Esophagus squamous epithelium (tissue), 5 donors: ENCODE measurements at regions not wholly inside any gene's neighbourhood (a gene's known extent, or its start where the extent isn't known, plus 50 kb on each side); places are given as distances from the start of the nearest gene placed in this dataset.
"Not testable (repeated sequence)": the region's sequence is repeated elsewhere in the genome, so short reads cannot be mapped to it uniquely, and the experiment has no call there.

Source experiments
- DNase-seq: peaks from one replicate; lab custom pipeline; 2025; lab: John Stamatoyannopoulos, UW
- H3K27ac ChIP-seq, 4 donors: fragments of 200-600 bp; sonication (generic); one replicate each; pipeline ENCODE4 v1.5.1; 2016 to 2019; ENCODE audit warnings: mild to moderate bottlenecking in 1 of 4
- H3K27me3 ChIP-seq, 4 donors: fragments of 200-600 bp; sonication (generic); 1 replicate in 3 of 4; 2 replicates in 1 of 4; pipeline versions ENCODE4 v1.5.1 to v1.6.0; 2017 to 2021; ENCODE audit warnings: antibody characterized with exemption in 1 of 4
- H3K36me3 ChIP-seq, 3 donors: fragments of 200-600 bp; sonication (generic); one replicate each; pipeline ENCODE4 v1.5.1; 2016 to 2019
- H3K4me1 ChIP-seq, 3 donors: fragments of 200-600 bp; sonication (generic); one replicate each; pipeline ENCODE4 v1.5.1; 2017 to 2019
- H3K4me3 ChIP-seq, 4 donors: fragments of 200-600 bp; sonication (generic); 1 replicate in 3 of 4; 2 replicates in 1 of 4; pipeline ENCODE4 v1.5.1; 2016 to 2019; ENCODE audit warnings: mild to moderate bottlenecking in 2 of 4, moderate library complexity in 1 of 4
- H3K9me3 ChIP-seq, 3 donors: fragments of 200-600 bp; sonication (generic); one replicate each; pipeline ENCODE4 v1.5.1; 2016 to 2019
- POLR2A ChIP-seq, 4 donors: fragments of 450-650 bp; IDR thresholded peaks; one replicate each; pipeline ENCODE4 v1.6.1; 2017; ENCODE audit warnings: antibody characterized with exemption in 4 of 4, mild to moderate bottlenecking in 4 of 4, moderate library complexity in 3 of 4
- WGBS, 2 donors: methylation state at CpG; one replicate each; pipeline ENCODE4 v1.1.5; 2018; 5-methylcytosine and 5-hydroxymethylcytosine counted together
- intact Hi-C: fragments of 100-400 bp; cut with DNase I; formaldehyde crosslinking; loops from one replicate; pipeline ENCODE4 v1.15.0; 2022
- TF ChIP-seq, protein P1 (sequence below), 6 experiments: fragments of 450-650 bp in 4 of 6; fragments of 200-600 bp in 2 of 6; sonication (generic) in 2 of 6; IDR thresholded peaks; one replicate each; pipeline ENCODE4 v1.5.1; 2016 to 2019; ENCODE audit warnings: antibody characterized with exemption in 6 of 6, mild to moderate bottlenecking in 4 of 6, moderate library complexity in 4 of 6
- donor health status: DM: yes; HTN: yes; CAD: no.

DNA sequence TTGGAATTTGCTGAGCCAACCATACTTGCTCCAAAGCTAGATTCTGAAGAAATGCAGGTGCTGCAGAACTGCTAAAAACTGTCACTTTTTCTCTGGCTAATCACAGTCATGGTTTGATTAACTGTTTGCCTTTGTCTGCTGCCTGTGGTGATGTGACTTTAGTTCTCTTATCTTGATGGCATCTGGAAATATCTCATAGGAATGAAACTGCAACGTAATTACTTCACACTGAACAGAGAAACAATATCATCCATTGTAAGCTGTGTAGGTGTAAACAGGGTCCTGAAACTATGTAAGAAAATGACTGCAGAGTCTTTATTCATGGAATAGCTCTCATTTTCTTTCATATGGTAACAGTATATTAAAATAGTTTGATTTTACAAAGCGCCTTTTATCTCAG lies 721.9 kb upstream of the HS3ST5 start:
- no peaks in the 10 kb centered on the region for H3K9me3 ChIP-seq
- no peak overlapping the region for H3K27ac ChIP-seq
- no peaks in the 10 kb centered on the region for H3K4me1 ChIP-seq
- DNase-seq: no peak
- no peak overlapping the region for H3K4me3 ChIP-seq
- no peaks in the 10 kb centered on the region for H3K36me3 ChIP-seq
- H3K27me3 ChIP-seq: no peaks in the 10 kb centered on the region
- whole genome bisulfite sequencing, 2 donors: 33 to 60% methylated on average over 2 of the region's 2 CpGs
- no peak for TF ChIP-seq POLR2A (IDR thresholded peaks at IDR 0.05)
- TF ChIP-seq, protein P1, sequence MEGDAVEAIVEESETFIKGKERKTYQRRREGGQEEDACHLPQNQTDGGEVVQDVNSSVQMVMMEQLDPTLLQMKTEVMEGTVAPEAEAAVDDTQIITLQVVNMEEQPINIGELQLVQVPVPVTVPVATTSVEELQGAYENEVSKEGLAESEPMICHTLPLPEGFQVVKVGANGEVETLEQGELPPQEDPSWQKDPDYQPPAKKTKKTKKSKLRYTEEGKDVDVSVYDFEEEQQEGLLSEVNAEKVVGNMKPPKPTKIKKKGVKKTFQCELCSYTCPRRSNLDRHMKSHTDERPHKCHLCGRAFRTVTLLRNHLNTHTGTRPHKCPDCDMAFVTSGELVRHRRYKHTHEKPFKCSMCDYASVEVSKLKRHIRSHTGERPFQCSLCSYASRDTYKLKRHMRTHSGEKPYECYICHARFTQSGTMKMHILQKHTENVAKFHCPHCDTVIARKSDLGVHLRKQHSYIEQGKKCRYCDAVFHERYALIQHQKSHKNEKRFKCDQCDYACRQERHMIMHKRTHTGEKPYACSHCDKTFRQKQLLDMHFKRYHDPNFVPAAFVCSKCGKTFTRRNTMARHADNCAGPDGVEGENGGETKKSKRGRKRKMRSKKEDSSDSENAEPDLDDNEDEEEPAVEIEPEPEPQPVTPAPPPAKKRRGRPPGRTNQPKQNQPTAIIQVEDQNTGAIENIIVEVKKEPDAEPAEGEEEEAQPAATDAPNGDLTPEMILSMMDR (IDR thresholded peaks at IDR 0.05): no peak
- intact Hi-C loops: no loop called here

DNA sequence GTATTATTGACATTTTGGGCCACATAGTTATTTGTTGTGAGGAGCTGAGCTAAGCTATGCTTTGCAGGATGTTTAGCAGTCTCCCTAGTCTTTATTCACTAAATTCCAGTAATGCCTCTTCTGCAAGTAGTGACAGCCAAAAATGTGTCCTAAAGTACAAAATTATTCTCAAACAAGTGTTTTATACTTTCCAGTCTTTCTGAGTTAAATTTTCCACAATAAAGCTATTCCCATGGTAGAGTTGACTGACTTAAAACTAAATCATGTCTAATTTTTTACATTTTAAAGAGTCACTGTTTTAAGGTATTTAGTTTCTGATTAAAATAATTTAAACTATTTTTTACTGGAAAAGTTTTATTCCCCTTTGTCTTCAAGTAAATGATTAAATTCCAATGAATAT lies 717.8 kb upstream of the HS3ST5 start:
- TF ChIP-seq POLR2A (IDR thresholded peaks at IDR 0.05): no peak
- TF ChIP-seq, protein P1 (IDR thresholded peaks at IDR 0.05): no peak
- Histone ChIP-seq H3K27ac (no peak overlapping the region), H3K36me3 (no peaks in the 10 kb centered on the region), H3K9me3 (no peaks in the 10 kb centered on the region), H3K4me3 (no peak overlapping the region), H3K4me1 (no peaks in the 10 kb centered on the region), H3K27me3 (no peaks in the 10 kb centered on the region)
- intact Hi-C loops: no loop called here
- no peak for DNase-seq

DNA sequence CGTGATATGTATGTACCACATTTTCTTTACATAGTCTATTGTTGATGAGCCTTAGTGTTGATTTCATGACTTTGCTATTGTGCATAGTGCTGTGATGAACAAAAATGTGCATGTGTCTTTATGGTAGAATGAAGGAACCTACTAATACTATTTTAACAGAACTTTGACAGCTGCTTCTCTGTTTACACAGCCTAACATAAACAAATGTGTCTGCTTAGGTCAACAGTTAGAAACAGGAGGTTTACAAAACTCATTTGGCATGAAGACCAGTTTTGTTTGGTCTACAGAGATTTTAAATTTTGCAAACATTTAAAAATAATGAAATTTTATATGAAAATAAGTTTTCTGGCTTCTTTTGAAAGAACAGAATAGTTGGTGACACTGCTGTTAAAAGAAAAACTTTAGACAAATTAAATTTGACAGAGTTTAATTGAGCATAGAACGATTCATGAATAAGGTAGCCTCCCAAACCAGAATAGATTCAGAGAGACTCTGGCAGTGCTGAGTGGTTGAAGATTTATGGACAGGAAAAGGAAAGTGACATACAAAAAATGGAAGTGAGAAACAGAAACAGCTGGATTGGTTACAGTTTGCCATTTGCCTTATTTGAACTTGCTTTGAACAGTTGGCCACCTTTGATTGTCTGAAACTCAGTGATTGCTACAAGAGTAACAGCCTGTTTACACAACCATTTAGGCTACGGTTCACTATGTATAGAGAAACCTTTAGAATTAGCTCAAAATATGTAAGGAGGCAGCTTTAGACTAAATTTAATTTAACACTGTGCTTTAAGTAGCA lies 715.8 kb upstream of the HS3ST5 start:
- DNase-seq: no peak
- no peak for TF ChIP-seq POLR2A (IDR thresholded peaks at IDR 0.05)
- TF ChIP-seq, protein P1 (IDR thresholded peaks at IDR 0.05): no peak
- WGBS, 2 donors: 39 to 41% methylated on average over 3 of the region's 3 CpGs
- Histone ChIP-seq H3K27ac (no peak overlapping the region), H3K27me3 (no peaks in the 10 kb centered on the region), H3K9me3 (no peaks in the 10 kb centered on the region), H3K36me3 (no peaks in the 10 kb centered on the region), H3K4me1 (no peaks in the 10 kb centered on the region), H3K4me3 (no peak overlapping the region)
- intact Hi-C loops: no loop called here

DNA sequence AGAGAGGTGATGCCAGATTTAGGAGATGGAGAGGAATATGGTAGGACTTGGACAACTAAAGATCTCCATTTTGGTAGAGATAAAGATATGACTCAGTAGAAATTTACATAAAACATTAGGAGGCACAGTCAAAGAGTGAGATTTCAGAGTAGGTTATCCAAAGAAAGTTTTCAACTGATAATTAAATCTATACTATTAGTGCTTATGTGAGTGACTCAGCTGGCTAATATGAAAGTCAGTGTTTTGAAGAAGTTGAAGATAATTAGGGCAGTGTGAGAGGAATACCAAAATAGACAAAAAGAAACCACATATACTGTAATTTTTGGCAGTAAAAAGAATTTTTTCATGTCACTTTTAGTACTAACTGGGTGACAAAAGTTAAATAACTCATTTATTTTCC lies 712.8 kb upstream of the HS3ST5 start:
- Histone ChIP-seq H3K36me3 (no peaks in the 10 kb centered on the region), H3K9me3 (no peaks in the 10 kb centered on the region), H3K27me3 (no peaks in the 10 kb centered on the region), H3K4me3 (no peak overlapping the region), H3K4me1 (no peaks in the 10 kb centered on the region), H3K27ac (no peak overlapping the region)
- no peak for TF ChIP-seq POLR2A (IDR thresholded peaks at IDR 0.05)
- TF ChIP-seq, protein P1 (IDR thresholded peaks at IDR 0.05): no peak
- DNase-seq: no peak
- intact Hi-C loops: no loop called here

DNA sequence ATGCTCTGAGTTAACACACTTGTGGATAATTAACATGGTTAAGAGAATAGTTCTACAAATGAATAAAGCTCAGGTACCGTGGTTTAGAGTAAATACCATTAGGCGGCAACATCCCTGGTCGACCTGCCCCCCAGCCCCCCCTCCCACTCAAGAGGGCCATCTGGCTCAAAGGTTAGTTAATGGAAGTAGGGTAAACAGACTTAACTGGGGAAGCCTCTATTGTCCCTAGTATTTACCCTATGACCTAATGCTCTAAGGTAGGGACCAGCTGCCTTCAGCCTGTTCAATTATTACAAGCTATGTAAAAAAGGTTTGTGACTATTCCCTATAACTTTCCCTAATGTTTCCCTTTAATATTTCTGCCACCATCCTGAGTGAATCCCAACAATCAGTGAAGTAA lies 711.4 kb upstream of the HS3ST5 start:
- H3K4me1 ChIP-seq, intact Hi-C loops, H3K4me3 ChIP-seq, H3K27ac ChIP-seq, H3K9me3 ChIP-seq, H3K27me3 ChIP-seq, H3K36me3 ChIP-seq, DNase-seq: not testable (repeated sequence)
- 39 to 68% methylated on average over 3 of the region's 3 CpGs for WGBS, 2 donors
